Stimulated activated CD8-positive, alpha-beta memory T cell treated with anti-CD3 and anti-CD28 coated beads, Interleukin-12 subunit alpha, Interleukin-12 subunit beta, amount 100 ng/mL, for 24 hours (primary cell): ENCODE measurements at regions not wholly inside any gene's neighbourhood (a gene's known extent, or its start where the extent isn't known, plus 50 kb on each side); places are given as distances from the start of the nearest gene placed in this dataset.
"Not testable (repeated sequence)": the region's sequence is repeated elsewhere in the genome, so short reads cannot be mapped to it uniquely, and the experiment has no call there.

Experiments
- DNase-seq: peaks from one replicate; pipeline ENCODE4 v3.0.0-alpha.2; 2020; ENCODE audit errors: extremely low read depth

GRCh38 chr6:120930500-120930899, 403.8 kb downstream of the TBC1D32 start:
- DNase-seq = not testable (repeated sequence)

DNA sequence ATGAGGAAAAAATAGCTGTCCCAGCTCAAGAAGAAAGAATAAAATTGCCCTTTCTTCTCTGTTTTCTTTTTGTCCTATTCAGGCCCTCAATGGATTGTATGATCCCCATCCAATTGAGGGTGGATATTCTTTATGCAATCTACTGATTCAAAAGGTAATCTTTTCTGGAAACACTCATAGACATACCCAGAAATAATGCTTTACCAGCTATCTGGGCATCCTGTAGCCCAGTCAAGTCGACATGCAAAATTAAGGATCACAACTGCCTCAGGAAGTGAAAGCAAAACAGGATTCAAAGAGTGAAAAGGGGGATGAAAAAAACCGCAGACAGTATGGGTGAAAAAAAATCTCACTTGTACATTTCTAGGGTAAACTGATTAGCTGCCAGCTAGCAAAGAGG, 410.1 kb downstream of the TBC1D32 start:
- no peak for DNase-seq

- DNase-seq = no peak
Observed at GRCh38 chr6:120918137-120918536, 416.1 kb downstream of the TBC1D32 start.

GRCh38 chr6:120916844-120917243, 417.4 kb downstream of the TBC1D32 start:
- no peak for DNase-seq

GRCh38 chr6:120913486-120913885, 420.8 kb downstream of the TBC1D32 start:
- no peak for DNase-seq

GRCh38 chr6:120908767-120909166, 425.5 kb downstream of the TBC1D32 start:
- no peak for DNase-seq

GRCh38 chr6:120903836-120904235, 430.4 kb downstream of the TBC1D32 start:
- DNase-seq = no peak

GRCh38 chr6:120899932-120900331, 434.3 kb downstream of the TBC1D32 start:
- no peak for DNase-seq

- DNase-seq = no peak
Observed at GRCh38 chr6:120894077-120894476, 440.2 kb downstream of the TBC1D32 start.

DNA sequence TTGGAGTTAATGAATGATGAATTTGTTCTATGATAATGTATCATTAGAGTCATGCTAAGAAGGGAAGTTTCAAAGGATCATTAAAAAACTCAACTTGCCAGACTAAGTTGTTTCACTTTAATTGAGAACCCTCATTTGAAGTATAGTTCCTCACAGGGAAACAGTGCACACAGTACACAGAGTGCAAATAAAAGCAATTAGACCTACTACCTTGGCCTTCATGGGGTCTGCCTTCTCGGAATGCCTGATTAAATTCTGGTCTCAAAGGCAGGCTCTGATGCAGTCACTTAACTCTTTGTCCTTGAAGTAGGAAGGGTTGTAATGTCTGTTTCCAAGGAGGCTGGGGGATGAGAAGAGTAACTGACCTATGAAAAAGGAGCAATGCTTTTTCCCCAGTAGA, 457.3 kb downstream of the TBC1D32 start:
- DNase-seq = no peak

- no peak for DNase-seq
Observed at GRCh38 chr6:120876424-120876823, 457.9 kb downstream of the TBC1D32 start.

GRCh38 chr6:120875900-120876299, 458.4 kb downstream of the TBC1D32 start:
- no peak for DNase-seq

DNA sequence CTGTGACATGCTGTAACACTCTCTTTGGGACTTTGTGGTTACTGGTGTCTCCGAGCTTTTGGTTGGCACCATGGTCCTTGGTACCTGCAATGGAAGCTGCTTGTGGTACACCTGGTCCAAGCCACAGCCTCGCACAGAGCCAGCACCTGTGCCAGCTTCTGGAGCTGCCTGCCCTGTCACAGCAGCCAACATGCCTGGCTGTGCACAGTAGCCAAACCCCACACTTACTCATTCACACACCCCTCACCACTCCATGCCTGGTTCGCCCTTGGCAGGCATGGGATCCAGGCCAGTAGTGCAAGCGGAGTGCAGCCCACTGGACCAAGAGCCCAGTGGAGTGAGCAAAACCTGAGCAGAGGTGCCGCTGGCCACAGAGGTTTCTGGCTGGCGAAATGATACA, 459.9 kb downstream of the TBC1D32 start:
- DNase-seq = no peak

- DNase-seq = no peak
Observed at GRCh38 chr6:120873125-120873865, 461.0 kb downstream of the TBC1D32 start.

DNA sequence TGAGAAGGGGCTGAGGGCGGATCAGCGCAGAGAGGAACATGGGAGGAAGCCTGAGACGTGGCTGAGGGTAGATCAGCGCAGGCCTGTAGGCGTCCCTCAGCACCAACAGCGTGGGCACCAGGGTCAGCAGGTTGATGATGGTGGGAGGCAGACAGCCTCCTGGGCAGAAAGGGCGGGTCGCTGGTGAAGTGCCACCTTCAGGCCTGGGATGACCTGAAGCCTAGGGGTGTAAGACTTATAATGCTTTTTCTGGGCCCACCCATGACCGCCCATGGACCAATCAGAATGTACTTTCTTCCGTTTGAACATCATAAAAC, 462.1 kb downstream of the TBC1D32 start:
- DNase-seq = no peak

DNA sequence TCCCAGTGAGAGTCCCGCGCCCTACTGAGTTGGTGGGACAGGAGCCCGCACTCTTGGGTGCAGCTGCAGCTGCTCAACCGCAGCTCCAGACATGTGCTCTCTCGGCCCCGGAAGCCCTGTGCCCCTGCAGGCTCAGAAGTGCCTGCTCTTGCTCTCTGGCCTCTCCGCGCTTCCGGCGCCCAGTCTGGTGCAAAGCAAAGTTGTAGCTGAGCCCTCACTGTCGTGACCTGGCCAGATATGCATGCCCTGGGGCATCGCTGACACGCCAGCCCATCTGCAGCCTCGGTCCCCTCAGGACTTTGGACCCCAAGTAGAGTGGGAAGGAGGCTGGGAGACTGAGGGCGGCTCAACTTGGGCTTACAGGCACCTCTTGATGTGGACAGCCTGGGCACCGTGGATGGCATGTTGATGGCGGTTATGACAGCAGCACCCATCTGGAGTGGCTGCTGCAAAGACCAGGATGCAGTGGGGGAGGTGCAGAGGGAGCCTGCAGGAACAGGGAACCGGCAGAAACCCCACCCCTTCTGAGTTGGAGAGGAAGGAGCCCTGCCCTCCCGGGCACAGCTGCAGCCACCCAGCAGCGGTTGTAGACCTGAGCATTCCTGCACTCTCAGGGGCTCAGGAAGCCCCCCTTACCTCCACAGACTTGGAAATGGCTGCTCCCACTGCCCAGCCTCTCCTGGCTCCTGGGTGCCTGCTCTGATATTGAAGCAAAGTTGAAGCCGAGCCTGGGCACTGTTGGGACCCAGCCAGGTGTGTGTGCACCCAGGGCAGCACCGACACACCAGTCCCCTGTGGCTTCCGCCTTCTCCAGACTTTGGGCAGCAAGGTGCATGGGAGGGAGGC, 462.6 kb downstream of the TBC1D32 start:
- no peak for DNase-seq

GRCh38 chr6:120869397-120869796, 464.9 kb downstream of the TBC1D32 start:
- DNase-seq = no peak

- DNase-seq = no peak
Observed at GRCh38 chr6:120857422-120857821, 476.9 kb downstream of the TBC1D32 start.

DNA sequence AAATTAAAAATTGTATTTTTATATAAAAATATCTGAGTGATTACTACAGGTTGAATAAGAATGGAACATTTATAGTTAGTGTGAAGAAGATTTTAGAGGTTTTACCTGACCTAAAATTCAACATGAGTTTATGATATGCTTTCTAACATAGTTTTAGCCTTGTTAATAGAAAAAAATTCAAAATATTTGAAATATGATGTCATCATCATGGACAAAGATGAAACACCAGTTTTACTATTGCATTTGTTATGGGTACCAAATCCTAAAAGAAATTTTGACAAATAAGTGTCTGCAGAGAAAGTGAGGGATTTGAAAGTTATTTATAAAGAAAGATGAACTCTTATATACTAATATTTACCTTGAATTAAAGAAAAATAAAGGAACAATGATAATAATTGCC, 479.7 kb downstream of the TBC1D32 start:
- DNase-seq = no peak

DNA sequence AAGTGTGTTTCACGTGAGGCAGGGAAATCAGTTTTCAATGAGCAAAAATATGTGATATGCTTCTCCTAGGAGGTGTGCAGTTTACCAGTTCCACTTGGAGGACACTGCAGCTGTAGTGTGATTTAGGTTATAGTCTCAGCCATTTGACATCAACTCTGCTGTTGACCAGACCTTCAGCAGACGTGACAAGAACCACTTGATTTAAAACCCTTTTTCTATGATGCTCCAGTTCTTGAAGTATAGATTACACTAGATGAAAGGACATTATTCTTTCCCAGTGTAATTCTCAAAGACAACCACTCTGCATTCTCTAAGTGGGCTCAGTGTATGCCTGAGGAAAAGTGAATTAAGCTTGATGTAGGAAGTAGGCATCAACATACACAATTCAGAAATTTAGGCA, 480.8 kb downstream of the TBC1D32 start:
- DNase-seq = no peak

DNA sequence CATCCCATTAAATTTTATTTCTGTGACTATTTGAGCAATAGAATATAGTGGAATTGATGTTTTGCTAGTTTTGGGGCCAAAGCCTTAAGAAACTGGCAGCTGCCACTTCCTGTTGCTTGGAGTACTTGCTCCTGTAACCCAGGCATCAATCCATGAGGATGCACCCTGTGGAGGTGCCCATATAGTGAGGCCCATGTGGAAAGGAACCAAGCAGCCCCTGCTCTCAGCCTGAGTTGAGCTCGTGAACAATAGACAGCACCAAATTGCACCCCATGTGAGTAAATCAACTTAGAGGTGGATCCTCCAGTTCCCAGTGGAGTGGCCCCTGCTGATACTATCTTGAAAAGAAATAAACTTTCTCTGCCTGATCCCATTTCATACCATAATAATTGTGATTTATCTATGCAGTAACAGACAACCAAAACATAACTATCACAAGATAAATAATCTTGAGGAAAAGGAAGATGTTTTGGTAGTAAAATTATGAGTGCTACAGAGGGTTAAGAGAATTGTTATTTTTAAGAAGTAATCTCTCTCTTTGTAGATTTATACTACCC, 481.9 kb downstream of the TBC1D32 start:
- DNase-seq = no peak

GRCh38 chr6:120826253-120826652, 508.0 kb downstream of the TBC1D32 start:
- no peak for DNase-seq

- DNase-seq = no peak
Observed at GRCh38 chr6:120816794-120817193, 517.5 kb downstream of the TBC1D32 start.
